ENCODE measurements at regions not wholly inside any gene's neighbourhood (a gene's known extent, or its start where the extent isn't known, plus 50 kb on each side); places are given as distances from the start of the nearest gene placed in this dataset.

GRCh38 chr2:8529706-8530277, 152.1 kb upstream of the ID2 start:
- DNase-seq: no peak

- no peak for DNase-seq
Observed at GRCh38 chr2:8531481-8531880, 150.4 kb upstream of the ID2 start.

- DNase-seq: no peak
Observed at GRCh38 chr2:8532438-8532837, 149.4 kb upstream of the ID2 start.

GRCh38 chr2:8533923-8534322, 147.9 kb upstream of the ID2 start:
- DNase-seq: no peak

- no peak for DNase-seq
Observed at GRCh38 chr2:8534386-8534728, 147.5 kb upstream of the ID2 start.

- no peak for DNase-seq
Observed at GRCh38 chr2:8534729-8535468, 147.0 kb upstream of the ID2 start.

- DNase-seq: no peak
Observed at GRCh38 chr2:8535469-8535795, 146.4 kb upstream of the ID2 start.

- no peak for DNase-seq
Observed at GRCh38 chr2:8535821-8536685, 145.8 kb upstream of the ID2 start.

GRCh38 chr2:8536686-8537561, 144.9 kb upstream of the ID2 start:
- no peak for DNase-seq

GRCh38 chr2:8537562-8538155, 144.2 kb upstream of the ID2 start:
- DNase-seq: no peak

- no peak for DNase-seq
Observed at GRCh38 chr2:8538531-8538930, 143.3 kb upstream of the ID2 start.

GRCh38 chr2:8538931-8539621, 142.8 kb upstream of the ID2 start:
- DNase-seq: no peak

GRCh38 chr2:8539743-8540551, 141.9 kb upstream of the ID2 start:
- DNase-seq: no peak

GRCh38 chr2:8540552-8541055, 141.3 kb upstream of the ID2 start:
- DNase-seq: no peak

- DNase-seq: no peak
Observed at GRCh38 chr2:8541223-8541622, 140.6 kb upstream of the ID2 start.

- DNase-seq: no peak
Observed at GRCh38 chr2:8541636-8542035, 140.2 kb upstream of the ID2 start.

- DNase-seq: no peak
Observed at GRCh38 chr2:8542381-8543059, 139.3 kb upstream of the ID2 start.

GRCh38 chr2:8543060-8543382, 138.8 kb upstream of the ID2 start:
- DNase-seq: no peak

GRCh38 chr2:8543383-8544170, 138.3 kb upstream of the ID2 start:
- no peak for DNase-seq

Measured in NCI-H2227 treated with DMSO at 0.1 percent for 48 hours (cell line).